ENCODE measurements at regions not wholly inside any gene's neighbourhood (a gene's known extent, or its start where the extent isn't known, plus 50 kb on each side); places are given as distances from the start of the nearest gene placed in this dataset.

- no peak for DNase-seq (ENCODE audit: low read depth)
Measured at GRCh38 chr2:172230889-172231401, 128.2 kb upstream of the DLX2 start.

GRCh38 chr2:172231508-172231907 is 128.8 kb upstream of the DLX2 start:
- DNase-seq (ENCODE audit: low read depth), result no peak

GRCh38 chr2:172232708-172233396 is 130.2 kb upstream of the DLX2 start:
- DNase-seq (ENCODE audit: low read depth), result no peak

GRCh38 chr2:172233987-172234715 is 131.5 kb upstream of the DLX2 start:
- DNase-seq (ENCODE audit: low read depth), result no peak

- DNase-seq (ENCODE audit: low read depth), result no peak
Measured at GRCh38 chr2:172234716-172235691, 132.3 kb upstream of the DLX2 start.

- DNase-seq (ENCODE audit: low read depth), result no peak
Measured at GRCh38 chr2:172239944-172240590, 137.4 kb upstream of the DLX2 start.

GRCh38 chr2:172241222-172241621 is 138.5 kb upstream of the DLX2 start:
- no peak for DNase-seq (ENCODE audit: low read depth)

GRCh38 chr2:172242471-172242870 is 139.8 kb upstream of the DLX2 start:
- no peak for DNase-seq (ENCODE audit: low read depth)

GRCh38 chr2:172242961-172243360 is 140.3 kb upstream of the DLX2 start:
- DNase-seq (ENCODE audit: low read depth), result no peak

- no peak for DNase-seq (ENCODE audit: low read depth)
Measured at GRCh38 chr2:172244419-172245130, 141.9 kb upstream of the DLX2 start.

- DNase-seq (ENCODE audit: low read depth), result no peak
Measured at GRCh38 chr2:172246649-172247048, 143.9 kb upstream of the DLX2 start.

GRCh38 chr2:172247203-172247602 is 144.5 kb upstream of the DLX2 start:
- no peak for DNase-seq (ENCODE audit: low read depth)

GRCh38 chr2:172248381-172248780 is 145.7 kb upstream of the DLX2 start:
- DNase-seq (ENCODE audit: low read depth), result no peak

GRCh38 chr2:172248785-172249187 is 146.1 kb upstream of the DLX2 start:
- DNase-seq (ENCODE audit: low read depth), result no peak

- DNase-seq (ENCODE audit: low read depth), result no peak
Measured at GRCh38 chr2:172249334-172249733, 146.6 kb upstream of the DLX2 start.

- no peak for DNase-seq (ENCODE audit: low read depth)
Measured at GRCh38 chr2:172249986-172250385, 147.3 kb upstream of the DLX2 start.

GRCh38 chr2:172251231-172251630 is 148.5 kb upstream of the DLX2 start:
- DNase-seq (ENCODE audit: low read depth), result no peak

- DNase-seq (ENCODE audit: low read depth), result no peak
Measured at GRCh38 chr2:172252154-172252553, 149.5 kb upstream of the DLX2 start.

- DNase-seq (ENCODE audit: low read depth), result peak; percentile 13
Measured at GRCh38 chr2:172253190-172254052, 150.7 kb upstream of the DLX2 start.

- DNase-seq (ENCODE audit: low read depth), result no peak
Measured at GRCh38 chr2:172256886-172257285, 154.2 kb upstream of the DLX2 start.

Measured in stimulated activated CD8-positive, alpha-beta memory T cell treated with anti-CD3 and anti-CD28 coated beads, Interleukin-7, amount 100 ng/mL, for 24 hours (primary cell).